ENCODE measurements at regions not wholly inside any gene's neighbourhood (a gene's known extent, or its start where the extent isn't known, plus 50 kb on each side); places are given as distances from the start of the nearest gene placed in this dataset.

- TF ChIP-seq NR2F1 (conservative IDR thresholded peaks at IDR 0.05) = no peak
- no peak for TF ChIP-seq STAT3 (IDR thresholded peaks at IDR 0.05; ENCODE audit: low read depth, low read length)
- TF ChIP-seq DPF2 (IDR thresholded peaks at IDR 0.05) = no peak
- TF ChIP-seq IKZF1 (conservative IDR thresholded peaks at IDR 0.05) = no peak
- TF ChIP-seq SRF (IDR thresholded peaks at IDR 0.05; ENCODE audit: low read depth in 2 of 2, low read length in 2 of 2) = no peak
- no peak for TF ChIP-seq JUNB (IDR thresholded peaks at IDR 0.05)
These were observed 109.0 kb upstream of the FSTL4 start (continued) for GRCh38 chr5:133721365-133721764.

- WGBS (ENCODE audit: insufficient coverage, insufficient replicate concordance, low lambda C conversion rate, missing lambda C conversion rate) = 6% methylated on average over 2 of the region's 2 CpGs
- FAIRE-seq = no peak
- in situ Hi-C loops (cut with MboI) (no loop called here), intact Hi-C loops (cut with micrococcal nuclease; ENCODE audit: unreplicated experiment) (no loop called here)
- no peak overlapping the region for H2AFZ ChIP-seq (ENCODE audit: control insufficient read depth, low read depth, low read length)
- BruUV-seq (replicated peaks) = no TSS peak
- no peak overlapping the region for H3K9ac ChIP-seq (ENCODE audit: control insufficient read depth, insufficient read depth, low read length)
- ATAC-seq = no peak
- no peaks in the 10 kb centered on the region for H3K36me3 ChIP-seq (ENCODE audit: control insufficient read depth in 2 of 2, insufficient read depth in 2 of 2, low read length in 1 of 2)
- H3K9me3 ChIP-seq (replicated peaks; ENCODE audit: control insufficient read depth, insufficient read depth, low read length) = peaks cover 6% of the 10 kb centered on the region; the same call in 2 of the 3 replicates
- H4K20me1 ChIP-seq (ENCODE audit: control insufficient read depth, insufficient read depth) = no peaks in the 10 kb centered on the region
- no peaks in the 10 kb centered on the region for H3K4me1 ChIP-seq (ENCODE audit: control insufficient read depth, insufficient read depth, low read length)
- TF ChIP-seq ATF7 (IDR thresholded peaks at IDR 0.05; ENCODE audit: low read depth) (peak; percentile 66), E2F4 (IDR thresholded peaks at IDR 0.05; ENCODE audit: low read depth, low read length) (no peak)
- H3K27ac ChIP-seq (ENCODE audit: control insufficient read depth, insufficient read depth) = no peak overlapping the region
- no peak overlapping the region for H3K4me3 ChIP-seq
- ChIA-PET RAD21 (ENCODE audit: unreplicated experiment) (no interaction called here), SMC1A (ENCODE audit: uncharacterized antibody, unreplicated experiment) (interaction anchor here (2.5 kb wide), 1 partner anchor 21 kb away, joined by 5 read pairs; no protein-coding TSS in a partner anchor), CTCF (no interaction called here), POLR2A (no interaction called here)
- H3K27me3 ChIP-seq (replicated peaks in 1 of 2; ENCODE audit: control insufficient read depth in 2 of 2, insufficient read depth in 2 of 2, low read length in 1 of 2) = no peaks in the 10 kb centered on the region
- H3K79me2 ChIP-seq (ENCODE audit: control insufficient read depth, insufficient read depth, low read length) = no peaks in the 10 kb centered on the region
- H3K4me2 ChIP-seq (ENCODE audit: control insufficient read depth, insufficient read depth) = no peak overlapping the region
- DNase-seq (ENCODE audit: low read depth, low spot score) = no peak
These were observed 106.1 kb upstream of the FSTL4 start for GRCh38 chr5:133718457-133718856.
